LNCAP (cell line): ENCODE measurements at regions not wholly inside any gene's neighbourhood (a gene's known extent, or its start where the extent isn't known, plus 50 kb on each side); places are given as distances from the start of the nearest gene placed in this dataset.

Experiments
- TF ChIP-seq, protein P1 (sequence below): fragments of 450-650 bp; IDR thresholded peaks from 2 replicates; pipeline ENCODE4 v1.5.1; 2017; ENCODE audit warnings: mild to moderate bottlenecking

DNA sequence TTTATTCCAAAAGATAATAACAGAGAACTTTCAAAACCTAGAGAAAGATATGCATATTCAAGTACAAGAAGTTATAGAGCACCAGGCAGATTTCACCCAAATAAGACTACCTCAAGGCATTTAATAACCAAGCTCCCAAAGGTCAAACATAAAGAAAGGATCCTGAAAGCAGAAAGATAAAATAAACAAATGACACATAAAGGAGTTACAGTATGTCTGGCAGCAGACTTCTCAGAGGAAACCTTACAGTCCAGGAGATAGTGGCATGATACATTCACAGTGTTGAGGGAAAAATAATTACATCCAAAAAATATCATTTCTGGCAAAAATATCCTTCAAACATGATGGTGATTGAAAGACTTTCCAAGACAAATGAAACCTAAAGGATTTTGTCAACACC lies 185.8 kb upstream of the POU1F1 start:
- TF ChIP-seq, protein P1, sequence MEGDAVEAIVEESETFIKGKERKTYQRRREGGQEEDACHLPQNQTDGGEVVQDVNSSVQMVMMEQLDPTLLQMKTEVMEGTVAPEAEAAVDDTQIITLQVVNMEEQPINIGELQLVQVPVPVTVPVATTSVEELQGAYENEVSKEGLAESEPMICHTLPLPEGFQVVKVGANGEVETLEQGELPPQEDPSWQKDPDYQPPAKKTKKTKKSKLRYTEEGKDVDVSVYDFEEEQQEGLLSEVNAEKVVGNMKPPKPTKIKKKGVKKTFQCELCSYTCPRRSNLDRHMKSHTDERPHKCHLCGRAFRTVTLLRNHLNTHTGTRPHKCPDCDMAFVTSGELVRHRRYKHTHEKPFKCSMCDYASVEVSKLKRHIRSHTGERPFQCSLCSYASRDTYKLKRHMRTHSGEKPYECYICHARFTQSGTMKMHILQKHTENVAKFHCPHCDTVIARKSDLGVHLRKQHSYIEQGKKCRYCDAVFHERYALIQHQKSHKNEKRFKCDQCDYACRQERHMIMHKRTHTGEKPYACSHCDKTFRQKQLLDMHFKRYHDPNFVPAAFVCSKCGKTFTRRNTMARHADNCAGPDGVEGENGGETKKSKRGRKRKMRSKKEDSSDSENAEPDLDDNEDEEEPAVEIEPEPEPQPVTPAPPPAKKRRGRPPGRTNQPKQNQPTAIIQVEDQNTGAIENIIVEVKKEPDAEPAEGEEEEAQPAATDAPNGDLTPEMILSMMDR: no peak

DNA sequence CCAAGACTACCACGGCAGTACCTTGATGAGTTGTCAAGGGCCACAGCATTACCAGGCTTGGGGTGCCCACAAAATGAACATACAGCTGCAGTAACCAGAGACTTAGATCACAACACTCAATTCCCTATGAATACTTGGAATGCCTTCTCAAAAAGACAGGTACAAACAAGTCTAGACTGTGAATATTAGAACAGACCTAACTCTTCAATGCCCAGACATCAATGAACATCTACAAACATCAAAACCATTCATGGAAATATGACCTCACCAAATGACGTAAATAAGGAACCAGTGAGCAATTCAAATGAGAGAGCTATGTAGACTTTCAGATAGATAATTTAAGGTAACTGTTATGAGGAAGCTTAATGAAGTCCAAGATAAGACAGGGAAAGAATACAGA lies 185.1 kb upstream of the POU1F1 start:
- TF ChIP-seq, protein P1: no peak

DNA sequence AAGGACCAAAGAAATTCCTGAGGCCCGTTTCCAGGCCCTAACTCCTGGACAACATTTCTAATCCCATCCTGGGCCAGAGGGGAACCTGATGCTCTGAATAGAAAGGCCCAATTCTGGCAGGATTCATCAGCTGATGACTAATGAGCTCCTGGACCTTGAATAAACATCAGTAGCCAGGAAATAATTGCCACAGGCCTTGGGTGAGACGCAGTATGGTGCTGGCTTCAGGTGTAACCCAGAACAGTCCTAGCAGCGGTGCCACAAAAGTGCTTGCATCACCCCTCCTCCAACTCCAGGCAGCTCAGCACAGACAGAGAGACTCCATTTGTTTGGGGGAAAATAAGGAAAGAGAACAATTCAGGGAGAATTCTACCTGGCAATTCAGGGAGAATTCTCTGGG lies 184.7 kb upstream of the POU1F1 start:
- TF ChIP-seq, protein P1: no peak

DNA sequence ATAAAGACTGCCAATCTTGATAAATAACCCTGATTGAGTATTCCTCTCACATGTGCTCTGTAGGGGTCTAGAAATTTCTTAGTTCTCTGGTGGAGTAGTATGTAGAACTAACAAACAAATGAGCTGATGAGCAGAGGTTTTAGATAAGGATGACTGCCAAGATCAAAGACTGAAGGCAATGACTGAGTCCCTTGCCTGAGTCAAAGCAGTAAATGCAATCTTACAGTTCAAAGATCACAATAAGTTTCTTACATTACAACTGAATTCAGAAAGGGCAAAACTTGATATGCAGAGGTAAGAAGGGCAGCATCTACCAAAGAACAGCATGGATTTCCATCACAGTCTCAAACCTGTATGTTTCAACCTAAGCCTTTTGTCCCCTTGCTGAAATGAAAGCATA lies 172.2 kb upstream of the POU1F1 start:
- TF ChIP-seq, protein P1: no peak

DNA sequence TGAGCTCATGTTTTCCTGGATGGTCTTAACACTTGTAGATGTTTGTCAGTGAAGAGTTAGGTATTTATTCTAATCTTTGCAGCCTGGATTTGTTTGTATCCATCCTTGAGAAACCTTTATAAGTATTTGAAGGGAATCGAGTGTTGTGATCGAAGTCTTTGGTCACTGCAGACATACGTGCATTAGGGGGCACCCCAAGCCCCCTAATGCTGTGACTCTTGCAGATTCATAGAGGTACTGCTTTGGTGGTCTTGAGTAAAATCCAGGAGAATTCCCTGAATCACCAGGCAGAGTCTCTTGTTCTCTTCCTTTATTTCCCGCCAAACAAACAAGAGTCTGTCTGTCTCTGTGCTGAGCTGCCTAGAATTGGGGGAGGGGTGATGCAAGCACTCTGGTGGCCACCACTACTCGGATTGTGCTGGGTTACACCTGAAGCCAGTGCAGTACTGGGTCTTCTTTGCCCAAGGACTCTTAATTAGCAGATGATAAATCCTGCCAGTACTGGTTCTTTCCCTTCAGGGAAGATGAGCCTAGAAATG lies 170.5 kb upstream of the POU1F1 start:
- TF ChIP-seq, protein P1: no peak

DNA sequence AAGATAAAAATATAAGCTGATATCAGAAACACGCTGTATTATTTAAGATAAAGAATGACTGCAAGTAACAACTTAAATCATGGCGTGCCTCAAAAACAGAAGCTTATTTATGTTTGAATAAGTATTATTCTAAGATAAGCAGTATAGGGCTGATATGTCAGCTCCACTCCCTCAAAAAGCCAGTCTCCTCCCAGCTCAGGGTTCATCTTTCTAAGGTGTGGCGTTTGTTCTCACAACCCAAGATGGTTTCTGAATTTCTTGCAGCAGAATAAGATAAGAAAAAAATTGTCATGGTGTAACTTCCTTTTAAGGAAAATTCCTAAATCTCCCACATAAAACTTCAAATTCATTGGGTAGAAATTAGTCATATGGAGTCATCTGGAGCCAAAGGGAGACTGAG lies 166.1 kb upstream of the POU1F1 start:
- TF ChIP-seq, protein P1: no peak

DNA sequence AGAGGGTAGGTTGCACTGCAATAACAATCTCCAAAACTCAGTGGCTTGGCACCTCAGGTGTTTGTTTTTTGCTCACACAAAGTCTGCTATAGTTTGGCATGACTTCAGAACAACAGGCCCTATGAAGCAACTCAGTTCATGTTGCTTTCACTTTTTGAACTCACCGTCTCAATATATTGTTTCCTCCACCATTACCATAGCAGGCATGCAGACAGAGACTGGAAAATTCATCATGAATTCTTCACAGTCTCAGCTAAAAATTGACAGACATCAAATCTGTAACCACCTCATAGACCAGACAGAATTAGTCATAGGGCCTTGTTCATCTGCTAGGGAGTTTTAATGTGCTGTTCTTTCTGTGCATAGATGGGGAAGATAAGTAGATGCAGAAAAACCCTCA lies 161.4 kb upstream of the POU1F1 start:
- TF ChIP-seq, protein P1: no peak
